HG02981 (cell line): ENCODE measurements at regions not wholly inside any gene's neighbourhood (a gene's known extent, or its start where the extent isn't known, plus 50 kb on each side); places are given as distances from the start of the nearest gene placed in this dataset.
"Not testable (repeated sequence)": the region's sequence is repeated elsewhere in the genome, so short reads cannot be mapped to it uniquely, and the experiment has no call there.

Source experiments
- ATAC-seq: cut with Tn5 transposase; IDR thresholded peaks from one replicate; pipeline ENCODE4 v1.9.1; 2021; ENCODE audit warnings: mild to moderate bottlenecking, moderate library complexity; ENCODE audit not compliant: unreplicated experiment

- no peak for ATAC-seq
These were observed 2471.5 kb downstream of the PCDH9 start for GRCh38 chr13:64758521-64759244.

- no peak for ATAC-seq
These were observed 2473.5 kb downstream of the PCDH9 start for GRCh38 chr13:64756621-64757020.

GRCh38 chr13:64755961-64756360 lies 2474.2 kb downstream of the PCDH9 start:
- ATAC-seq, result no peak

- ATAC-seq, result no peak
These were observed 2476.7 kb downstream of the PCDH9 start for GRCh38 chr13:64753233-64754000.

GRCh38 chr13:64749301-64749700 lies 2480.8 kb downstream of the PCDH9 start:
- no peak for ATAC-seq

- no peak for ATAC-seq
These were observed 2483.3 kb downstream of the PCDH9 start for GRCh38 chr13:64746845-64747244.

GRCh38 chr13:64740493-64740892 lies 2489.6 kb downstream of the PCDH9 start:
- no peak for ATAC-seq

GRCh38 chr13:64725492-64725891 lies 2504.6 kb downstream of the PCDH9 start:
- ATAC-seq, result no peak

- ATAC-seq, result no peak
These were observed 2506.4 kb downstream of the PCDH9 start for GRCh38 chr13:64723724-64724123.

- ATAC-seq, result no peak
These were observed 2512.0 kb downstream of the PCDH9 start for GRCh38 chr13:64718116-64718515.

GRCh38 chr13:64716936-64717335 lies 2513.2 kb downstream of the PCDH9 start:
- ATAC-seq, result no peak

GRCh38 chr13:64709079-64709478 lies 2521.1 kb downstream of the PCDH9 start:
- no peak for ATAC-seq

- no peak for ATAC-seq
These were observed 2526.0 kb downstream of the PCDH9 start for GRCh38 chr13:64704121-64704649.

GRCh38 chr13:64697226-64697625 lies 2532.9 kb downstream of the PCDH9 start:
- ATAC-seq, result no peak

GRCh38 chr13:64688893-64689677 lies 2541.1 kb downstream of the PCDH9 start:
- ATAC-seq, result no peak

GRCh38 chr13:64686536-64686935 lies 2543.6 kb downstream of the PCDH9 start:
- ATAC-seq, result not testable (repeated sequence)

- no peak for ATAC-seq
These were observed 2545.3 kb downstream of the PCDH9 start for GRCh38 chr13:64684685-64685431.

GRCh38 chr13:64684108-64684507 lies 2546.0 kb downstream of the PCDH9 start:
- ATAC-seq, result no peak

- ATAC-seq, result no peak
These were observed 2549.4 kb downstream of the PCDH9 start for GRCh38 chr13:64680739-64681138.

- no peak for ATAC-seq
These were observed 2554.8 kb downstream of the PCDH9 start for GRCh38 chr13:64675255-64675892.
